Keratinocyte (primary cell): ENCODE measurements at regions not wholly inside any gene's neighbourhood (a gene's known extent, or its start where the extent isn't known, plus 50 kb on each side); places are given as distances from the start of the nearest gene placed in this dataset.

Experiments used
- DNase-seq: peaks from one replicate; pipeline ENCODE4 v3.0.0-alpha.2; 2011; ENCODE audit warnings: low read depth, missing footprints, low spot score
- FAIRE-seq: peaks from 2 replicates; lab custom pipeline; 2011; peaks lifted over from hg19 to GRCh38; lab: Jason Lieb, UNC
- H2AFZ ChIP-seq: 2 replicates; pipeline ENCODE4 v1.6.0; 2012; ENCODE audit warnings: low read length, control low read depth, inconsistent platforms; ENCODE audit not compliant: control insufficient read depth
- H3K27ac ChIP-seq: 2 replicates; pipeline ENCODE4 v1.5.1; 2011; ENCODE audit warnings: low read length; ENCODE audit not compliant: control insufficient read depth, insufficient read depth
- H3K27me3 ChIP-seq: 3 replicates; pipeline ENCODE4 v1.6.0; 2011; ENCODE audit warnings: low read length; ENCODE audit not compliant: control insufficient read depth, insufficient read depth; ENCODE audit errors: extremely low read depth
- H3K36me3 ChIP-seq, 2 experiments: 2 replicates in 1 of 2; 3 replicates in 1 of 2; pipeline ENCODE4 v1.5.1; 2011; ENCODE audit warnings: low read length in 2 of 2, mild to moderate bottlenecking in 1 of 2; ENCODE audit not compliant: control insufficient read depth in 2 of 2, insufficient read depth in 2 of 2; ENCODE audit errors: extremely low read depth in 1 of 2
- H3K4me1 ChIP-seq: 3 replicates; pipeline ENCODE4 v1.5.1; 2011; ENCODE audit warnings: low read length; ENCODE audit not compliant: control insufficient read depth, insufficient read depth; ENCODE audit errors: extremely low read depth
- H3K4me2 ChIP-seq: 3 replicates; pipeline ENCODE4 v1.6.0; 2011; ENCODE audit warnings: low read depth, low read length; ENCODE audit not compliant: control insufficient read depth, insufficient read depth; ENCODE audit errors: extremely low read depth
- H3K4me3 ChIP-seq, 3 experiments: fragments of 200-600 bp in 1 of 3; sonication (generic) in 1 of 3; 2 replicates in 2 of 3; 3 replicates in 1 of 3; pipeline ENCODE4 v1.5.1; 2011 to 2016; ENCODE audit warnings: low read length in 3 of 3, mild to moderate bottlenecking in 3 of 3, control low read depth in 2 of 3, inconsistent platforms in 1 of 3, low read depth in 1 of 3, mixed read lengths in 1 of 3, mixed run types in 1 of 3, moderate library complexity in 1 of 3; ENCODE audit not compliant: control insufficient read depth in 2 of 3, insufficient read depth in 2 of 3; ENCODE audit errors: extremely low read depth in 1 of 3
- H3K79me2 ChIP-seq: 2 replicates; pipeline ENCODE4 v1.6.0; 2012; ENCODE audit warnings: low read length; ENCODE audit not compliant: control insufficient read depth, insufficient read depth
- H3K9ac ChIP-seq: 3 replicates; pipeline ENCODE4 v1.6.0; 2011; ENCODE audit warnings: low read length; ENCODE audit not compliant: control insufficient read depth, insufficient read depth; ENCODE audit errors: extremely low read depth
- H3K9me1 ChIP-seq: 3 replicates; pipeline ENCODE4 v1.6.0; 2011; ENCODE audit warnings: low read length; ENCODE audit not compliant: control insufficient read depth, insufficient read depth; ENCODE audit errors: extremely low read depth
- H3K9me3 ChIP-seq: 2 replicates; pipeline ENCODE4 v1.5.1; 2012; ENCODE audit warnings: low read depth, low read length; ENCODE audit not compliant: control insufficient read depth
- H4K20me1 ChIP-seq: 3 replicates; pipeline ENCODE4 v1.6.0; 2011; ENCODE audit warnings: low read length; ENCODE audit not compliant: control insufficient read depth, insufficient read depth; ENCODE audit errors: extremely low read depth
- EZH2 ChIP-seq: IDR thresholded peaks from one replicate; pipeline ENCODE4 v1.6.1; 2012; ENCODE audit warnings: inconsistent platforms, mild to moderate bottlenecking, low read length, moderate library complexity
- dilution Hi-C: fragments of 300-500 bp; cut with MboI; formaldehyde crosslinking; loops from one replicate; pipeline ENCODE4 v1.7.0; 2020; ENCODE audit warnings: low sequenced_read_pairs; ENCODE audit not compliant: extremely low pct_ligation_motif_present
- TF ChIP-seq, protein P1 (sequence below), 3 experiments: IDR thresholded peaks in 1 of 3; conservative IDR thresholded peaks in 1 of 3; optimal IDR thresholded peaks in 1 of 3; 2 replicates in 2 of 3; 3 replicates in 1 of 3; pipeline versions ENCODE3 to v1.5.1; 2011; ENCODE audit warnings: low read length in 3 of 3, mild to moderate bottlenecking in 3 of 3, moderate library complexity in 2 of 3, control low read depth in 1 of 3, inconsistent platforms in 1 of 3; ENCODE audit not compliant: insufficient read depth in 2 of 3; ENCODE audit errors: extremely low read depth in 1 of 3

GRCh38 chr11:133733631-133734030 lies 111.7 kb downstream of the SPATA19 start:
- Histone ChIP-seq H3K9me3 (peaks cover 2% of the 10 kb centered on the region), H3K9ac (no peak overlapping the region), H3K79me2 (no peaks in the 10 kb centered on the region), H4K20me1 (no peaks in the 10 kb centered on the region), H3K27me3 (no peaks in the 10 kb centered on the region), H3K36me3 (no peaks in the 10 kb centered on the region), H3K9me1 (no peaks in the 10 kb centered on the region), H2AFZ (no peak overlapping the region), H3K4me3 (no peak overlapping the region), H3K4me1 (no peaks in the 10 kb centered on the region), H3K4me2 (no peak overlapping the region), H3K27ac (no peak overlapping the region)
- FAIRE-seq (no peak), DNase-seq (no peak)
- dilution Hi-C loops = no loop called here
- TF ChIP-seq, protein P1, sequence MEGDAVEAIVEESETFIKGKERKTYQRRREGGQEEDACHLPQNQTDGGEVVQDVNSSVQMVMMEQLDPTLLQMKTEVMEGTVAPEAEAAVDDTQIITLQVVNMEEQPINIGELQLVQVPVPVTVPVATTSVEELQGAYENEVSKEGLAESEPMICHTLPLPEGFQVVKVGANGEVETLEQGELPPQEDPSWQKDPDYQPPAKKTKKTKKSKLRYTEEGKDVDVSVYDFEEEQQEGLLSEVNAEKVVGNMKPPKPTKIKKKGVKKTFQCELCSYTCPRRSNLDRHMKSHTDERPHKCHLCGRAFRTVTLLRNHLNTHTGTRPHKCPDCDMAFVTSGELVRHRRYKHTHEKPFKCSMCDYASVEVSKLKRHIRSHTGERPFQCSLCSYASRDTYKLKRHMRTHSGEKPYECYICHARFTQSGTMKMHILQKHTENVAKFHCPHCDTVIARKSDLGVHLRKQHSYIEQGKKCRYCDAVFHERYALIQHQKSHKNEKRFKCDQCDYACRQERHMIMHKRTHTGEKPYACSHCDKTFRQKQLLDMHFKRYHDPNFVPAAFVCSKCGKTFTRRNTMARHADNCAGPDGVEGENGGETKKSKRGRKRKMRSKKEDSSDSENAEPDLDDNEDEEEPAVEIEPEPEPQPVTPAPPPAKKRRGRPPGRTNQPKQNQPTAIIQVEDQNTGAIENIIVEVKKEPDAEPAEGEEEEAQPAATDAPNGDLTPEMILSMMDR (optimal IDR thresholded peaks at IDR 0.05 in 1 of 3, IDR thresholded peaks at IDR 0.05 in 1 of 3, conservative IDR thresholded peaks at IDR 0.05 in 1 of 3; ENCODE audit: extremely low read depth in 1 of 3, insufficient read depth in 2 of 3, low read length in 3 of 3) = no peak
- no peak for TF ChIP-seq EZH2

DNA sequence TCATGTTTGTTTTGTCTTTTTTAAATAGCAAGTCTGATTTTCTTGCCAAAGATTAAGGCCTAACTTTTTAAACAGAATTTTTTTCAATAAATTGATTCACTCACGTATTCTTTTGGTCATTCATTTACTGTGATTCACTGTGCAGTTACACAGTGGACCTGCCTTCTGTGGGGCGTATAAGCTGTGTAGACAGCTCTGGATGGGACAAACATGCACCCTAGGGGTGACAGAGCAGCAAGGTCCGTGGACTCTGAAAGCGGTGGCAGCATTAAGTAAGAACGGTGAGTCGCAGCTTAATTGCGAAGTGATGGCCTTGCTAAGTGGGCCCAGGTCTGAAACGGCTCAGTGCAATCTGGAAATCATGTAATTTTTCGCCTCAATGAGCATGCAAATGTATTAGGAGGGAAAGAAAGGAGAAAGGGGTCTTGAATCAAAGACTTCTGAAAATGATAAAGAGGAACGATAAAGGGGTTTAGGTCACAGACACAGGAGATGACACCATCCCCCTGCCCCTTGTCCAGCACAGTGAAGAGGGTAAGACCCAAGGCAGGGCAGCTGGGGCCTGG lies 113.1 kb downstream of the SPATA19 start:
- Histone ChIP-seq H4K20me1 (no peaks in the 10 kb centered on the region), H3K9me1 (no peaks in the 10 kb centered on the region), H3K4me1 (no peaks in the 10 kb centered on the region), H3K4me2 (no peak overlapping the region), H3K36me3 (no peaks in the 10 kb centered on the region), H3K27ac (no peak overlapping the region), H2AFZ (no peak overlapping the region), H3K27me3 (no peaks in the 10 kb centered on the region), H3K4me3 (no peak overlapping the region), H3K79me2 (no peaks in the 10 kb centered on the region), H3K9ac (no peak overlapping the region), H3K9me3 (no peaks in the 10 kb centered on the region)
- no peak for FAIRE-seq
- DNase-seq = no peak
- TF ChIP-seq, protein P1 (optimal IDR thresholded peaks at IDR 0.05 in 1 of 3, IDR thresholded peaks at IDR 0.05 in 1 of 3, conservative IDR thresholded peaks at IDR 0.05 in 1 of 3; ENCODE audit: extremely low read depth in 1 of 3, insufficient read depth in 2 of 3, low read length in 3 of 3) = no peak
- dilution Hi-C loops = no loop called here
